K562 (cell line): ENCODE measurements at regions not wholly inside any gene's neighbourhood (a gene's known extent, or its start where the extent isn't known, plus 50 kb on each side); places are given as distances from the start of the nearest gene placed in this dataset.

Source experiments
- ATAC-seq: fragments of 200-7000 bp; cut with Tn5 transposase; 3 replicates; pipeline ENCODE4 v1.9.1; 2020; ENCODE audit warnings: moderate library complexity
- BruUV-seq: library from RNA; stranded (reverse); fragments of 400-500 nt; replicated peaks from 2 replicates; lab custom pipeline; 2021; lab: Mats Ljungman, UMichigan
- CTCF ChIA-PET: fragments of 300-600 bp; formaldehyde crosslinking; extraction: SDS; loops from one replicate; lab custom pipeline; 2021; ENCODE audit warnings: low intra/inter-chr PET ratio; lab: Yijun Ruan, JAX
- POLR2A ChIA-PET: fragments of 300-600, 350-650 bp; sonication (Branson Sonifier 250); formaldehyde crosslinking; extraction: SDS; loops from one replicate; lab custom pipeline; 2021; ENCODE audit warnings: antibody characterized with exemption, inconsistent platforms; lab: Yijun Ruan, JAX
- DNase-seq, 4 experiments: peaks; one replicate each; pipeline versions ENCODE4 v3.0.0 to v3.0.0-alpha.2; 2011 to 2018; ENCODE audit warnings: low spot score in 3 of 4, mixed read lengths in 3 of 4; ENCODE audit errors: extremely low read depth in 1 of 4
- FAIRE-seq: peaks from 2 replicates; lab custom pipeline; 2011; peaks lifted over from hg19 to GRCh38; lab: Jason Lieb, UNC
- H2AFZ ChIP-seq: 2 replicates; pipeline ENCODE4 v1.6.0; 2011; ENCODE audit warnings: low read depth, low read length, control low read depth, inconsistent platforms
- H3K27ac ChIP-seq: fragments of 200-600 bp; 3 replicates; pipeline ENCODE4 v1.8.0; 2011; ENCODE audit warnings: low read depth, mild to moderate bottlenecking, control low read depth, inconsistent platforms, low read length, moderate library complexity, mixed read lengths; ENCODE audit errors: extremely low read depth
- H3K27me3 ChIP-seq, 2 experiments: fragments of 300-600 bp in 1 of 2; 2 replicates in 1 of 2; 3 replicates in 1 of 2; pipeline versions ENCODE4 v1.6.0 to v1.8.0; 2011; ENCODE audit warnings: inconsistent platforms in 2 of 2, low read length in 2 of 2, mild to moderate bottlenecking in 1 of 2, mixed read lengths in 1 of 2, moderate library complexity in 1 of 2; ENCODE audit not compliant: control insufficient read depth in 2 of 2, insufficient read depth in 2 of 2
- H3K36me3 ChIP-seq: fragments of 300-600 bp; 3 replicates; pipeline ENCODE4 v1.8.0; 2011; ENCODE audit warnings: mild to moderate bottlenecking, low read length, inconsistent platforms; ENCODE audit not compliant: control insufficient read depth, insufficient read depth
- H3K4me1 ChIP-seq, 2 experiments: fragments of 200-600 bp in 1 of 2; replicated peaks in 1 of 2; 2 replicates in 1 of 2; 3 replicates in 1 of 2; pipeline versions ENCODE4 v1.5.1 to v1.8.0; 2011; ENCODE audit warnings: inconsistent platforms in 2 of 2, low read length in 2 of 2, mild to moderate bottlenecking in 1 of 2, mixed read lengths in 1 of 2, moderate library complexity in 1 of 2; ENCODE audit not compliant: control insufficient read depth in 2 of 2, insufficient read depth in 2 of 2
- H3K4me2 ChIP-seq: 2 replicates; pipeline ENCODE4 v1.6.1; 2011; ENCODE audit warnings: low read length, control low read depth, inconsistent platforms, mixed read lengths; ENCODE audit not compliant: insufficient read depth
- H3K4me3 ChIP-seq: fragments of 200-600 bp; sonication (generic), shearing (Covaris generic); 2 replicates; pipeline ENCODE4 v1.5.1; 2016; ENCODE audit warnings: control low read depth, inconsistent platforms
- H3K79me2 ChIP-seq: fragments of 200-600 bp; 3 replicates; pipeline ENCODE4 v1.8.0; 2011; ENCODE audit warnings: low read length, inconsistent platforms; ENCODE audit not compliant: control insufficient read depth, insufficient read depth
- H3K9ac ChIP-seq, 2 experiments: 2 replicates each; pipeline versions ENCODE4 v1.6.0 to v1.6.1; 2011; ENCODE audit warnings: low read depth in 2 of 2, low read length in 2 of 2, control low read depth in 1 of 2, inconsistent platforms in 1 of 2, mild to moderate bottlenecking in 1 of 2, mixed read lengths in 1 of 2; ENCODE audit not compliant: insufficient read depth in 1 of 2
- H3K9me1 ChIP-seq: one replicate; pipeline ENCODE4 v1.6.0; 2011; ENCODE audit warnings: inconsistent platforms, mild to moderate bottlenecking, low read length, moderate library complexity; ENCODE audit not compliant: control insufficient read depth, insufficient read depth
- H3K9me3 ChIP-seq: replicated peaks from 2 replicates; pipeline ENCODE4 v1.5.1; 2011; ENCODE audit warnings: low read depth, low read length, inconsistent platforms; ENCODE audit not compliant: control insufficient read depth, insufficient read depth
- H4K20me1 ChIP-seq: replicated peaks from 2 replicates; pipeline ENCODE4 v1.6.1; 2011; ENCODE audit warnings: low read length, inconsistent platforms, mixed read lengths; ENCODE audit not compliant: control insufficient read depth, insufficient read depth
- ERF ChIP-seq: fragments of 450-650 bp; formaldehyde crosslinking; IDR thresholded peaks from 2 replicates; pipeline ENCODE4 v1.4.0; 2020; ENCODE audit warnings: mild to moderate bottlenecking, mixed read lengths
- HNRNPK ChIP-seq: fragments of 200-400 bp; formaldehyde crosslinking; IDR thresholded peaks from one replicate; pipeline ENCODE4 v1.6.1; 2018; ENCODE audit warnings: mild to moderate bottlenecking, low read depth, low read length; ENCODE audit not compliant: poor library complexity, severe bottlenecking
- RBFOX2 ChIP-seq: fragments of 200-400 bp; formaldehyde crosslinking; IDR thresholded peaks from 2 replicates; pipeline ENCODE4 v1.6.1; 2017; ENCODE audit warnings: low read depth, mild to moderate bottlenecking, low read length, moderate library complexity
- RUNX1 ChIP-seq: sonication (generic); IDR thresholded peaks from 2 replicates; pipeline ENCODE4 v1.6.1; 2016; ENCODE audit warnings: antibody characterized with exemption, low read depth
- STAG1 ChIP-seq: sonication (generic); formaldehyde crosslinking; IDR thresholded peaks from 2 replicates; pipeline ENCODE4 v1.5.0; 2020; ENCODE audit warnings: missing genetic modification reagents, borderline replicate concordance
- ZNF311 ChIP-seq: fragments of 250-450 bp; sonication (Bioruptor Pico); IDR thresholded peaks from 2 replicates; pipeline ENCODE4 v1.4.0; 2020; ENCODE audit warnings: mild to moderate bottlenecking, moderate library complexity
- ZNF644 ChIP-seq: fragments of 200-800 bp; sonication (Bioruptor generic); IDR thresholded peaks from 2 replicates; pipeline ENCODE4 v1.6.1; 2016; ENCODE audit warnings: low read depth, missing genetic modification characterization, missing compliant biosample characterization
- ZNF717 ChIP-seq: fragments of 250-450 bp; sonication (Bioruptor Pico); IDR thresholded peaks from 2 replicates; pipeline ENCODE4 v1.5.0; 2021
- WGBS: fragments of 100-300 bp; shearing (Covaris generic); methylation state at CpG from one replicate; pipeline ENCODE4 v1.1.6; 2016; ENCODE audit warnings: low coverage, mixed read lengths; ENCODE audit not compliant: insufficient coverage; ENCODE audit errors: missing lambda C conversion rate; 5-methylcytosine and 5-hydroxymethylcytosine counted together
- in situ Hi-C: fragments of 300-500 bp; cut with MboI; formaldehyde crosslinking; loops from 4 replicates; pipeline ENCODE4 v1.15.0; 2018; ENCODE audit warnings: inconsistent platforms, mixed read lengths
- intact Hi-C: fragments of 100-400 bp; cut with micrococcal nuclease; formaldehyde crosslinking; loops from 2 replicates; pipeline ENCODE4 v1.14.2; 2022
- TF ChIP-seq, protein P1 (sequence below), 2 experiments: IDR thresholded peaks; 2 replicates each; pipeline ENCODE4 v1.6.1; 2012; ENCODE audit warnings: improper control_type of control experiment in 2 of 2, low read depth in 2 of 2, low read length in 2 of 2, borderline replicate concordance in 1 of 2
- TF ChIP-seq, protein P2 (sequence below): fragments of 150-350 bp; IDR thresholded peaks from 2 replicates; pipeline ENCODE4 v1.6.1; 2014; ENCODE audit warnings: low read depth, mild to moderate bottlenecking, low read length, borderline replicate concordance

DNA sequence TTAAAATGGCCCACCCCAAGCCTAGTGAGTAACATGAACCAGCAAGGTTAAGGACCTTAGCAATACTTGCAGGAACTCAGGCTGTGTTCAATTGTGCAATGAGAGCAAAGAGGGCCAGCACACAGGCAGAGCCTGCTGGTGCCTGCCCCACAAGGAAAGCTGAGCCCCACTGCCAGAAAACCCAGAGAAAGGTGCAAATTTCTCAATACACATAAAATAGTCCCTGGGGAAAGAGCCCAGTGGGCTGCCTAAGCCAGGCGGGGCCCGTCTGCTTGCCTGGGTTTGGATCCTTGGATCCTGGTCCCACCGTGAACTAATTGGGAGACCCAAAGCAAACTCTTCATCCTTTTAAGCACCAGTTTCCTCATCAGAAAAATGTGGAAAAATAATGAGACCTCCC lies 128.5 kb upstream of the CACNA1E start:
- Histone ChIP-seq H3K27me3 (peaks cover 6 to 13% of the 10 kb centered on the region in 2 experiments; a peak in 2 of 5 replicates), H3K4me3 (no peak overlapping the region), H3K79me2 (no peaks in the 10 kb centered on the region), H3K9me3 (no peaks in the 10 kb centered on the region), H3K9me1 (no peaks in the 10 kb centered on the region), H3K4me2 (no peak overlapping the region), H4K20me1 (no peaks in the 10 kb centered on the region), H3K36me3 (no peaks in the 10 kb centered on the region), H3K9ac (no peak overlapping the region), H2AFZ (no peak overlapping the region), H3K4me1 (no peaks in the 10 kb centered on the region), H3K27ac (no peak overlapping the region)
- ATAC-seq (no peak), DNase-seq (no peak), FAIRE-seq (no peak)
- CTCF ChIA-PET, result no interaction called here
- in situ Hi-C loops, result no loop called here
- POLR2A ChIA-PET, result no interaction called here
- TF ChIP-seq RBFOX2, result no peak
- no peak for TF ChIP-seq STAG1
- TF ChIP-seq HNRNPK, result no peak
- no peak for TF ChIP-seq ZNF311 (CRISPR knock-in tag)
- TF ChIP-seq, protein P1, sequence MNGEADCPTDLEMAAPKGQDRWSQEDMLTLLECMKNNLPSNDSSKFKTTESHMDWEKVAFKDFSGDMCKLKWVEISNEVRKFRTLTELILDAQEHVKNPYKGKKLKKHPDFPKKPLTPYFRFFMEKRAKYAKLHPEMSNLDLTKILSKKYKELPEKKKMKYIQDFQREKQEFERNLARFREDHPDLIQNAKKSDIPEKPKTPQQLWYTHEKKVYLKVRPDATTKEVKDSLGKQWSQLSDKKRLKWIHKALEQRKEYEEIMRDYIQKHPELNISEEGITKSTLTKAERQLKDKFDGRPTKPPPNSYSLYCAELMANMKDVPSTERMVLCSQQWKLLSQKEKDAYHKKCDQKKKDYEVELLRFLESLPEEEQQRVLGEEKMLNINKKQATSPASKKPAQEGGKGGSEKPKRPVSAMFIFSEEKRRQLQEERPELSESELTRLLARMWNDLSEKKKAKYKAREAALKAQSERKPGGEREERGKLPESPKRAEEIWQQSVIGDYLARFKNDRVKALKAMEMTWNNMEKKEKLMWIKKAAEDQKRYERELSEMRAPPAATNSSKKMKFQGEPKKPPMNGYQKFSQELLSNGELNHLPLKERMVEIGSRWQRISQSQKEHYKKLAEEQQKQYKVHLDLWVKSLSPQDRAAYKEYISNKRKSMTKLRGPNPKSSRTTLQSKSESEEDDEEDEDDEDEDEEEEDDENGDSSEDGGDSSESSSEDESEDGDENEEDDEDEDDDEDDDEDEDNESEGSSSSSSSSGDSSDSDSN (IDR thresholded peaks at IDR 0.05; ENCODE audit: borderline replicate concordance in 1 of 2, low read depth in 2 of 2, low read length in 2 of 2), result no peak
- TF ChIP-seq RUNX1, result no peak
- TF ChIP-seq, protein P2, sequence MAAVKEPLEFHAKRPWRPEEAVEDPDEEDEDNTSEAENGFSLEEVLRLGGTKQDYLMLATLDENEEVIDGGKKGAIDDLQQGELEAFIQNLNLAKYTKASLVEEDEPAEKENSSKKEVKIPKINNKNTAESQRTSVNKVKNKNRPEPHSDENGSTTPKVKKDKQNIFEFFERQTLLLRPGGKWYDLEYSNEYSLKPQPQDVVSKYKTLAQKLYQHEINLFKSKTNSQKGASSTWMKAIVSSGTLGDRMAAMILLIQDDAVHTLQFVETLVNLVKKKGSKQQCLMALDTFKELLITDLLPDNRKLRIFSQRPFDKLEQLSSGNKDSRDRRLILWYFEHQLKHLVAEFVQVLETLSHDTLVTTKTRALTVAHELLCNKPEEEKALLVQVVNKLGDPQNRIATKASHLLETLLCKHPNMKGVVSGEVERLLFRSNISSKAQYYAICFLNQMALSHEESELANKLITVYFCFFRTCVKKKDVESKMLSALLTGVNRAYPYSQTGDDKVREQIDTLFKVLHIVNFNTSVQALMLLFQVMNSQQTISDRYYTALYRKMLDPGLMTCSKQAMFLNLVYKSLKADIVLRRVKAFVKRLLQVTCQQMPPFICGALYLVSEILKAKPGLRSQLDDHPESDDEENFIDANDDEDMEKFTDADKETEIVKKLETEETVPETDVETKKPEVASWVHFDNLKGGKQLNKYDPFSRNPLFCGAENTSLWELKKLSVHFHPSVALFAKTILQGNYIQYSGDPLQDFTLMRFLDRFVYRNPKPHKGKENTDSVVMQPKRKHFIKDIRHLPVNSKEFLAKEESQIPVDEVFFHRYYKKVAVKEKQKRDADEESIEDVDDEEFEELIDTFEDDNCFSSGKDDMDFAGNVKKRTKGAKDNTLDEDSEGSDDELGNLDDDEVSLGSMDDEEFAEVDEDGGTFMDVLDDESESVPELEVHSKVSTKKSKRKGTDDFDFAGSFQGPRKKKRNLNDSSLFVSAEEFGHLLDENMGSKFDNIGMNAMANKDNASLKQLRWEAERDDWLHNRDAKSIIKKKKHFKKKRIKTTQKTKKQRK, result no peak
- TF ChIP-seq ERF (CRISPR knock-in tag), result no peak
- no peak for TF ChIP-seq ZNF717 (CRISPR knock-in tag)
- no peak for TF ChIP-seq ZNF644
- no TSS peak for BruUV-seq
- 0% methylated on average over 3 of the region's 3 CpGs for WGBS
- intact Hi-C loops, result no loop called here
